ENCODE measurements at regions not wholly inside any gene's neighbourhood (a gene's known extent, or its start where the extent isn't known, plus 50 kb on each side); places are given as distances from the start of the nearest gene placed in this dataset.

DNA sequence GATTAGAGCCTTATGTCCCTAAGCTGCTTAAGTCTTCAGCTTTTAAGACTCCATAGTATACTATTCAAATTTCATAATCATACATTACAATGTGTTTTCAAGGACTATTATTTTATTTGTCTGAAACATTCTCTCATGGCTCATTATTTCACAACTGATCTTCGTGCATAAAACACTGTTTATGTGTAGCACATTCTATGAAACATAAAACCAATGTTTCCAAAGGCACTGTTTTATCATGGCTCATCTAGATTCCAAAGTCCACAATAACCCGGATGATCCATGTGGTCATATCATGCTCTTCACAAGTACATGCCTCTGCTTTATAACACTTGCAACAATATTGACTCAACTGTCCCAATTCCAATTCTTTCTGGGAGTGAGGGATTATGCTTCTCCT lies 806.1 kb downstream of the TNS3 start:
- DNase-seq (ENCODE audit: insufficient read length, low spot score) (no peak), FAIRE-seq (no peak)
- TF ChIP-seq, protein P1, sequence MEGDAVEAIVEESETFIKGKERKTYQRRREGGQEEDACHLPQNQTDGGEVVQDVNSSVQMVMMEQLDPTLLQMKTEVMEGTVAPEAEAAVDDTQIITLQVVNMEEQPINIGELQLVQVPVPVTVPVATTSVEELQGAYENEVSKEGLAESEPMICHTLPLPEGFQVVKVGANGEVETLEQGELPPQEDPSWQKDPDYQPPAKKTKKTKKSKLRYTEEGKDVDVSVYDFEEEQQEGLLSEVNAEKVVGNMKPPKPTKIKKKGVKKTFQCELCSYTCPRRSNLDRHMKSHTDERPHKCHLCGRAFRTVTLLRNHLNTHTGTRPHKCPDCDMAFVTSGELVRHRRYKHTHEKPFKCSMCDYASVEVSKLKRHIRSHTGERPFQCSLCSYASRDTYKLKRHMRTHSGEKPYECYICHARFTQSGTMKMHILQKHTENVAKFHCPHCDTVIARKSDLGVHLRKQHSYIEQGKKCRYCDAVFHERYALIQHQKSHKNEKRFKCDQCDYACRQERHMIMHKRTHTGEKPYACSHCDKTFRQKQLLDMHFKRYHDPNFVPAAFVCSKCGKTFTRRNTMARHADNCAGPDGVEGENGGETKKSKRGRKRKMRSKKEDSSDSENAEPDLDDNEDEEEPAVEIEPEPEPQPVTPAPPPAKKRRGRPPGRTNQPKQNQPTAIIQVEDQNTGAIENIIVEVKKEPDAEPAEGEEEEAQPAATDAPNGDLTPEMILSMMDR (IDR thresholded peaks at IDR 0.05; ENCODE audit: insufficient read depth, missing control alignments) = no peak

DNA sequence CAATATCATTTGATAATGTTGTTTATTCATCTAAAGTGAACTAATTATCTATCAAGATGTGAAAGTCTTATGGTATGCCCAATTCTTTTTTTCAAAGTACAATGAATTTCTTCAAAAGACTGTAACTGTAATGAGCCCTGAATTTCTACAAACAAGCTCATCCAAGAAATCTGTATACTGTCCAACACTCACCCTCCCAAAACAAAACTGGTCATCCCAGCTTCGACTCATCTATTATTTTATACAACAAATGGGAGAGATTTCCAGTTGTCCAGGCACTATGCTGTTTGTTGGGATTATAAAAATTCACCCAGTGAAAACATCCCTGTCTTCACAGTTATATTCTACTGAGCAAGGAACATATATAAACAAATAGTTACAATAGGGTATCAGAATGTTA lies 806.9 kb downstream of the TNS3 start:
- TF ChIP-seq, protein P1 (IDR thresholded peaks at IDR 0.05; ENCODE audit: insufficient read depth, missing control alignments) = no peak
- DNase-seq (ENCODE audit: insufficient read length, low spot score) = no peak
- FAIRE-seq = no peak

- TF ChIP-seq, protein P1 (IDR thresholded peaks at IDR 0.05; ENCODE audit: insufficient read depth, missing control alignments) = no peak
- FAIRE-seq (no peak), DNase-seq (ENCODE audit: insufficient read length, low spot score) (no peak)
Measured at GRCh38 chr7:46774515-46774914, 807.4 kb downstream of the TNS3 start.

DNA sequence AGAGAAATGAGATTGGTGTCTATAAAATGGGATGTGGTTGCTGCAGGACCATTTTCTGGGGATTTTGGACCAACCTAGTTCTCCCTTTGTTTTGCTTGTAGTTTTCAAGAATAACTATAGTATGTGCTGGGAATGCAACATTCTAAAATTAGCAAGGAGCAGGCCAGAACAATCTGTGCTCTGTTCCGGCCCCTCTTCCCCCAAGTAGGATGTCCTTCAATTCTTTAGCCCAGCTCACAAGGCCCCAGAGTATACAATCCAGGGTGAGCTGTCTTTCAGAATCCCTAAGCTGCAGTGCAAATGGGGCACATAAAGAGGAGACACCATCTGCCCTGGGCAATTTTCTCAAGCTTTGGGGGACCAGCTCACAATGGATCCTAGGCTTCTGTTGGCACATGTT lies 809.1 kb downstream of the TNS3 start:
- DNase-seq (ENCODE audit: insufficient read length, low spot score) (no peak), FAIRE-seq (no peak)
- TF ChIP-seq, protein P1 (IDR thresholded peaks at IDR 0.05; ENCODE audit: insufficient read depth, missing control alignments) = no peak

GRCh38 chr7:46767071-46767470 lies 814.8 kb downstream of the TNS3 start:
- no peak for DNase-seq (ENCODE audit: insufficient read length, low spot score)
- no peak for FAIRE-seq
- TF ChIP-seq, protein P1 (IDR thresholded peaks at IDR 0.05; ENCODE audit: insufficient read depth, missing control alignments) = no peak

GRCh38 chr7:46764100-46764936 lies 817.6 kb downstream of the TNS3 start:
- TF ChIP-seq, protein P1 (IDR thresholded peaks at IDR 0.05; ENCODE audit: insufficient read depth, missing control alignments) = no peak
- FAIRE-seq (no peak), DNase-seq (ENCODE audit: insufficient read length, low spot score) (no peak)

DNA sequence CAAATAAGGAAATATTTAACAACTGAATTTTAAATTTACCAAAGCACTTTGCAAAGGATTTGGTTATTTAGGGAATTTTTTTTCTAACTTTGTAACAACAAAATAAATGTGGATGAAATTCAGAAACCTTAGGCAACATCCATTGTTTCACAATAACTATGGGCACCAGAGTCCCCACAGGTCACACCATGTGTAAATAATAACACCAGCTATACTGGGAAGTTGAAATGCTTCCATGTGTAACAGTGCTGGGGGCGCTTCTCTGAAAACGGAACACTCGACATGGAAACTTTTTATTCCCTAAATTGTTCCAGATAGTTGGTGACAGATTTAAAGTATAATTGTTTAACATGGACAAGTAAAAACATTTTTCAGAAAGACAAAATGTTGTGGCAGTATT lies 818.6 kb downstream of the TNS3 start:
- no peak for FAIRE-seq

More for the DNA sequence above, 818.6 kb downstream of the TNS3 start:
- DNase-seq (ENCODE audit: insufficient read length, low spot score) = no peak
- TF ChIP-seq, protein P1 (IDR thresholded peaks at IDR 0.05; ENCODE audit: insufficient read depth, missing control alignments) = no peak
